ENCODE measurements at regions not wholly inside any gene's neighbourhood (a gene's known extent, or its start where the extent isn't known, plus 50 kb on each side); places are given as distances from the start of the nearest gene placed in this dataset.

GRCh38 chr1:242735323-242735722 is 210.8 kb upstream of the PLD5 start:
- no peak overlapping the region for H3K27ac Mint-ChIP-seq
- no peaks in the 10 kb centered on the region for H3K79me2 ChIP-seq (ENCODE audit: insufficient read depth, low read length)
- H3K4me3 ChIP-seq (replicated peaks in 1 of 3; ENCODE audit: low read depth in 2 of 3, low read length in 3 of 3), result no peak overlapping the region
- intact Hi-C loops (cut with micrococcal nuclease), result no loop called here
- no peak overlapping the region for H3K9ac ChIP-seq (ENCODE audit: insufficient read depth, low read length, poor library complexity, severe bottlenecking)
- no peak for TF ChIP-seq CTCF (IDR thresholded peaks at IDR 0.05)
- no peaks in the 10 kb centered on the region for H4K20me1 ChIP-seq (ENCODE audit: insufficient read depth, low read length)
- H2AFZ ChIP-seq (ENCODE audit: insufficient read depth, low read depth, low read length, poor library complexity, severe bottlenecking), result no peak overlapping the region
- DNase-seq, result no peak
- H3K27ac ChIP-seq (ENCODE audit: low read depth in 1 of 2, low read length in 2 of 2), result no peak overlapping the region
- peaks cover 0 to 1% (median 0%) of the 10 kb centered on the region in 3 donors for H3K27me3 Mint-ChIP-seq (ENCODE audit: low read depth in 3 of 3)
- no peaks in the 10 kb centered on the region for H3K36me3 Mint-ChIP-seq
- no peak overlapping the region for H3K4me3 Mint-ChIP-seq
- no peaks in the 10 kb centered on the region for H3K27me3 ChIP-seq (ENCODE audit: control insufficient read depth in 2 of 2, insufficient read depth in 2 of 2, low read length in 2 of 2)
- no peaks in the 10 kb centered on the region for H3K4me1 ChIP-seq (ENCODE audit: control insufficient read depth in 1 of 2, insufficient read depth in 2 of 2, low read length in 2 of 2)
- peaks cover 4 to 7% of the 10 kb centered on the region in 2 donors for H3K9me3 ChIP-seq (replicated peaks in 1 of 2; ENCODE audit: control insufficient read depth in 1 of 2, insufficient read depth in 1 of 2, low read length in 2 of 2)
- no peaks in the 10 kb centered on the region for H3K36me3 ChIP-seq (replicated peaks in 1 of 2; ENCODE audit: control insufficient read depth in 1 of 2, insufficient read depth in 2 of 2, low read length in 2 of 2)
- no peak overlapping the region for H3K4me2 ChIP-seq (replicated peaks; ENCODE audit: extremely low read depth, low read length, poor library complexity, severe bottlenecking)
- H3K4me1 Mint-ChIP-seq, result no peaks in the 10 kb centered on the region
- H3K9me3 Mint-ChIP-seq, result peaks cover 0 to 9% (median 5%) of the 10 kb centered on the region in 7 donors

- Histone ChIP-seq H3K9ac (ENCODE audit: insufficient read depth, low read length, poor library complexity, severe bottlenecking) (no peak overlapping the region), H2AFZ (ENCODE audit: insufficient read depth, low read depth, low read length, poor library complexity, severe bottlenecking) (no peak overlapping the region), H3K27ac (ENCODE audit: low read depth in 1 of 2, low read length in 2 of 2) (no peak overlapping the region), H3K79me2 (ENCODE audit: insufficient read depth, low read length) (no peaks in the 10 kb centered on the region), H3K36me3 (replicated peaks in 1 of 2; ENCODE audit: control insufficient read depth in 1 of 2, insufficient read depth in 2 of 2, low read length in 2 of 2) (no peaks in the 10 kb centered on the region), H3K4me2 (replicated peaks; ENCODE audit: extremely low read depth, low read length, poor library complexity, severe bottlenecking) (no peak overlapping the region), H4K20me1 (ENCODE audit: insufficient read depth, low read length) (no peaks in the 10 kb centered on the region), H3K4me3 (replicated peaks in 1 of 3; ENCODE audit: low read depth in 2 of 3, low read length in 3 of 3) (no peak overlapping the region), H3K9me3 (replicated peaks in 1 of 2; ENCODE audit: control insufficient read depth in 1 of 2, insufficient read depth in 1 of 2, low read length in 2 of 2) (peaks cover 4 to 7% of the 10 kb centered on the region in 2 donors), H3K4me1 (ENCODE audit: control insufficient read depth in 1 of 2, insufficient read depth in 2 of 2, low read length in 2 of 2) (no peaks in the 10 kb centered on the region), H3K27me3 (ENCODE audit: control insufficient read depth in 2 of 2, insufficient read depth in 2 of 2, low read length in 2 of 2) (no peaks in the 10 kb centered on the region)
- no peaks in the 10 kb centered on the region for H3K4me1 Mint-ChIP-seq
- H3K27ac Mint-ChIP-seq, result no peak overlapping the region
- DNase-seq, result no peak
- TF ChIP-seq CTCF (IDR thresholded peaks at IDR 0.05), result no peak
- intact Hi-C loops (cut with micrococcal nuclease), result no loop called here
- H3K4me3 Mint-ChIP-seq, result no peak overlapping the region
- peaks cover 0 to 11% (median 5%) of the 10 kb centered on the region in 7 donors for H3K9me3 Mint-ChIP-seq
- H3K27me3 Mint-ChIP-seq (ENCODE audit: low read depth in 3 of 3), result peaks cover 0 to 1% (median 0%) of the 10 kb centered on the region in 3 donors
- H3K36me3 Mint-ChIP-seq, result no peaks in the 10 kb centered on the region
Measured at GRCh38 chr1:242731446-242731845, 206.9 kb upstream of the PLD5 start.

Data from CD14-positive monocyte (primary cell).